Parathyroid adenoma (tissue), 2 donors: ENCODE measurements at regions not wholly inside any gene's neighbourhood (a gene's known extent, or its start where the extent isn't known, plus 50 kb on each side); places are given as distances from the start of the nearest gene placed in this dataset.

ENCODE experiments used
- H2AFZ ChIP-seq: fragments of 300-600 bp; sonication (generic); one replicate; pipeline ENCODE4 v1.7.0; 2017; ENCODE audit warnings: antibody characterized with exemption, mild to moderate bottlenecking
- H3K27ac ChIP-seq: fragments of 300-600 bp; sonication (generic); one replicate; pipeline ENCODE4 v1.7.0; 2017
- H3K27me3 ChIP-seq: fragments of 300-600 bp; sonication (generic); one replicate; pipeline ENCODE4 v1.7.0; 2017; ENCODE audit warnings: low read length; ENCODE audit not compliant: control insufficient read depth, insufficient read depth
- H3K36me3 ChIP-seq: fragments of 300-600 bp; sonication (generic); one replicate; pipeline ENCODE4 v1.7.0; 2017; ENCODE audit warnings: low read length; ENCODE audit not compliant: control insufficient read depth, insufficient read depth
- H3K4me1 ChIP-seq: fragments of 300-600 bp; sonication (generic); one replicate; pipeline ENCODE4 v1.7.0; 2017; ENCODE audit warnings: control low read depth
- H3K4me2 ChIP-seq: fragments of 300-600 bp; sonication (generic); one replicate; pipeline ENCODE4 v1.7.0; 2017; ENCODE audit warnings: low read length
- H3K4me3 ChIP-seq: fragments of 300-600 bp; sonication (generic); one replicate; pipeline ENCODE4 v1.7.0; 2017; ENCODE audit warnings: low read depth, low read length
- H3K79me2 ChIP-seq: fragments of 300-600 bp; sonication (generic); one replicate; pipeline ENCODE4 v1.7.0; 2017; ENCODE audit warnings: control low read depth
- H3K9ac ChIP-seq: fragments of 300-600 bp; sonication (generic); one replicate; pipeline ENCODE4 v1.7.0; 2017; ENCODE audit warnings: mild to moderate bottlenecking
- H3K9me3 ChIP-seq: fragments of 300-600 bp; sonication (generic); one replicate; pipeline ENCODE4 v1.7.0; 2017; ENCODE audit warnings: low read length; ENCODE audit not compliant: control insufficient read depth
- TF ChIP-seq, protein P1 (sequence below): fragments of 300-600 bp; sonication (generic); IDR thresholded peaks from one replicate; pipeline ENCODE4 v1.7.0; 2017; ENCODE audit warnings: antibody characterized with exemption, mild to moderate bottlenecking
- donor health status: primary hyperparathyroidism.

DNA sequence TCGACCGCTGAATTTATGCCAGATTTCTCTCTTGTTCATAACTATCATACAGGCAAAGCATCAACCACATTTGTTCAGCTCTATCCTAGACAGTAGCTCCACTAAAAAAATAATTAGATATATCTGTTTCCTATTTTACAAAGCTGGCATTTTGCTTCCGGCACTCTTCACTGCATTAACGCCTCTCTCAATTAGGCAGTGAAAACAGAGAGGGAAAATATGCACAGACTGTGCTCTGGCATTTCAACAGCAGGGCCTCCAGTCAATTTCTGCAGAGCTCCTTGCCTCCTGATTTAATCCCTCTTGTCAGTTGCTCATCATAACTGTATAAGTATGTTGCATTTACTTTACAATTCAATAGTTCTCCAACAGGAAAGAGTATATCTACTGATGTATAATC, 666.9 kb upstream of the INTU start:
- TF ChIP-seq, protein P1, sequence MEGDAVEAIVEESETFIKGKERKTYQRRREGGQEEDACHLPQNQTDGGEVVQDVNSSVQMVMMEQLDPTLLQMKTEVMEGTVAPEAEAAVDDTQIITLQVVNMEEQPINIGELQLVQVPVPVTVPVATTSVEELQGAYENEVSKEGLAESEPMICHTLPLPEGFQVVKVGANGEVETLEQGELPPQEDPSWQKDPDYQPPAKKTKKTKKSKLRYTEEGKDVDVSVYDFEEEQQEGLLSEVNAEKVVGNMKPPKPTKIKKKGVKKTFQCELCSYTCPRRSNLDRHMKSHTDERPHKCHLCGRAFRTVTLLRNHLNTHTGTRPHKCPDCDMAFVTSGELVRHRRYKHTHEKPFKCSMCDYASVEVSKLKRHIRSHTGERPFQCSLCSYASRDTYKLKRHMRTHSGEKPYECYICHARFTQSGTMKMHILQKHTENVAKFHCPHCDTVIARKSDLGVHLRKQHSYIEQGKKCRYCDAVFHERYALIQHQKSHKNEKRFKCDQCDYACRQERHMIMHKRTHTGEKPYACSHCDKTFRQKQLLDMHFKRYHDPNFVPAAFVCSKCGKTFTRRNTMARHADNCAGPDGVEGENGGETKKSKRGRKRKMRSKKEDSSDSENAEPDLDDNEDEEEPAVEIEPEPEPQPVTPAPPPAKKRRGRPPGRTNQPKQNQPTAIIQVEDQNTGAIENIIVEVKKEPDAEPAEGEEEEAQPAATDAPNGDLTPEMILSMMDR: no peak
- H3K4me1 ChIP-seq: no peaks in the 10 kb centered on the region

DNA sequence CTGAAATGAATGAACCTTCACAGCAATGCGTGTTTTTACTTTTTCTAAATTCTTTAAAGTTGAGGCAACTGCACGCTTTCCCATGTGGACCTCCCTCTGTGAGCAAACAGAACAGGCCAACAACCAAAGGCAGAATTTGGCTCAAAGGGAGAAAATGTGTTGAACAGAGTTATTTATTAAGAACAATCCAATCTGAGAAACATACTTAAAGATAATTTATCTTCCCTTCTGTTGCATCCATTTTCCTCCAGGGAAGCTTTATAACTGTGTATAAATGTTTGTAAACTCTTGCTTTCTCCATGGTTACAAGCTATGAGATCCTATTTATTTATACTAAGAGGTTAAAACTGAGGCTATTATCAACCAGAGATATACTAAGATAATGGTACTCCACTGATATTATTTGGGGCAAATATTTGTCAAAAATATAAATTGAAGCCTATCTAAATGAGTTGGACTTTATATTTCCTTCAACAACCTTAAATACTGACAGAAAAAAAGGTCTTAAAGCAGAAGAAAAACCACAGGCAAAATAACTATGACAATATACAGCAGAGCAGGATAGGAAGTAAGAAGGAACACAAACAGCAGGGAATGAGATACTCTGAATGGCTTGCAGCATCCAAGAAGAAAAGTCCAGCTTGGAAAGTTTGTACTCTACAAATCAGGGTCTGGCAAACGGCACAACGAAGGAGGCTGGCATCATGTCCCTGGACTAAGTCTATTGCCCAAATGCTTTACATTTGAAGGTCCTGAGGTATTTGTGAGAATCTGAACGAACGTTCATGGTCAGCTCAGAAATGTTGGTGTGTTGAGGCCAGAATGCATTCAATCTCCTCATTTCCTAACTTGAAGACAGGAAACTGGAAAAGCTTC, 663.2 kb upstream of the INTU start:
- Histone ChIP-seq H3K4me3 (no peak overlapping the region), H3K36me3 (no peaks in the 10 kb centered on the region), H3K4me2 (no peak overlapping the region), H3K79me2 (no peaks in the 10 kb centered on the region), H3K9me3 (no peaks in the 10 kb centered on the region), H3K4me1 (no peaks in the 10 kb centered on the region), H3K27ac (no peak overlapping the region), H2AFZ (no peak overlapping the region), H3K27me3 (no peaks in the 10 kb centered on the region), H3K9ac (no peak overlapping the region)
- TF ChIP-seq, protein P1: no peak

More for the DNA sequence above, 666.9 kb upstream of the INTU start:
- Histone ChIP-seq H3K27me3 (no peaks in the 10 kb centered on the region), H3K9me3 (no peaks in the 10 kb centered on the region), H3K36me3 (no peaks in the 10 kb centered on the region), H3K4me2 (no peak overlapping the region), H3K9ac (no peak overlapping the region), H3K79me2 (no peaks in the 10 kb centered on the region), H2AFZ (no peak overlapping the region), H3K4me3 (no peak overlapping the region), H3K27ac (no peak overlapping the region)

GRCh38 chr4:126973201-126973600, 659.6 kb upstream of the INTU start:
- Histone ChIP-seq H3K79me2 (no peaks in the 10 kb centered on the region), H3K4me1 (no peaks in the 10 kb centered on the region), H3K9me3 (no peaks in the 10 kb centered on the region), H3K9ac (no peak overlapping the region), H3K36me3 (no peaks in the 10 kb centered on the region), H3K27me3 (no peaks in the 10 kb centered on the region), H3K27ac (no peak overlapping the region), H2AFZ (no peak overlapping the region), H3K4me2 (no peak overlapping the region), H3K4me3 (no peak overlapping the region)
- TF ChIP-seq, protein P1: no peak

DNA sequence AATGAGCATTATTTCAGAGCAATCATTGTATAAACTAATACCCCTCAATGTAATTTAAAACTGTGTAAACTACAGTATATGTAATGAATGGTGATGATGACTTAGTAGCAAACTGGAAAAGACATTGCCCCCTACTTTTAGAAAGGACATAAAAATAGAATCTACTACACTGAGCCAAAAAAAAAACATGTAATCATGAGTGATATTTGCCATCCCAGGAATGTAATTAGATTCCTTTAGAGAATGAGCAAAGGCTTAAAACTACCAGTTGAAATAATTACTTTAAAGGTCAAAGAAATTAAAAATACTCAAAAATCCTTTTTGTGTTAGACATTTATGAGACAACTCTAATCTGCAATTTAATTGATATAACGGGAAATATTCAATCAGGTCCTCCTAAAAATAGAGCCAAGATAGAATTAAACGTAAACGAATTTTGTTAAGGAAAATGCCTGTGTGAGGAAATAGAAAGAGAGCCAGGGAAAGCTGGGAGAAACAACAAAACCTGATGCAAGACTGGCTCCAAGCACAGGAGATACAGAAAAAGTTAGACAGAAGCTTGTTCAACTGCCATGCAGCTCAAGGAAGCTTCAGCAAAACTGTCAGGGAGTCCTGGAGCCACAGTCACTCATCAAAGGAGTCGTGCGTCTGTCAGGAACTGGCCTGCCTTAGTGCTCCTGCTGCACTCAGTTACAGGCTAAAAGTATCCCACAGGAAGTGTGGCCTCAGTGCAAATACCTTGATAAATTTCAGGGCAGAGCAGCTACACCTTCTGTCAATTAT, 655.7 kb upstream of the INTU start:
- no peaks in the 10 kb centered on the region for H3K4me1 ChIP-seq
- H3K27me3 ChIP-seq: no peaks in the 10 kb centered on the region
- no peak overlapping the region for H2AFZ ChIP-seq
- H3K4me2 ChIP-seq: no peak overlapping the region
- H3K9ac ChIP-seq: no peak overlapping the region
- H3K9me3 ChIP-seq: no peaks in the 10 kb centered on the region
- H3K79me2 ChIP-seq: no peaks in the 10 kb centered on the region
- H3K27ac ChIP-seq: no peak overlapping the region
- no peaks in the 10 kb centered on the region for H3K36me3 ChIP-seq
- TF ChIP-seq, protein P1: no peak
- H3K4me3 ChIP-seq: no peak overlapping the region
